EL (cell line): ENCODE measurements at regions not wholly inside any gene's neighbourhood (a gene's known extent, or its start where the extent isn't known, plus 50 kb on each side); places are given as distances from the start of the nearest gene placed in this dataset.
"Not testable (repeated sequence)": the region's sequence is repeated elsewhere in the genome, so short reads cannot be mapped to it uniquely, and the experiment has no call there.

Experiments used
- DNase-seq: peaks from one replicate; pipeline ENCODE4 v3.0.0-alpha.2; 2016

DNA sequence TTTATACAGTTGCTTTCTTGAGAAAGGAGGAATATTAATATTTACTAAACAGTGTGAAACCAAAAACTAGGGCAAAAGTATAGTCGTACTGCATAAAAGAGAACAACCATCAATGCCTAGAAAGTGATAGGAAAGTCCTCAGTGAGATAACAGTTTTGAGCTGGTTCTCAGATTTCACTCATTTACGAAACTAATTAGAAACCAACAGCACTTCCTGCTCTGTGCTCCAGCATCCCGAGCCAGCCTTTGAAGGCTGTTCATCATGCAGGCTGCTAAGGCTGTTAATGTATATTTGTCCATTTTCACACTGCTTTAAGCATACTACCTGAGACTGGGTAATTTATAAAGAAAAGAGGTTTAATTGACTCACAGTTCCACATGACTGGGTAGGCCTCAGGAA is 2039.9 kb downstream of the EFNA5 start:
- DNase-seq: no peak

DNA sequence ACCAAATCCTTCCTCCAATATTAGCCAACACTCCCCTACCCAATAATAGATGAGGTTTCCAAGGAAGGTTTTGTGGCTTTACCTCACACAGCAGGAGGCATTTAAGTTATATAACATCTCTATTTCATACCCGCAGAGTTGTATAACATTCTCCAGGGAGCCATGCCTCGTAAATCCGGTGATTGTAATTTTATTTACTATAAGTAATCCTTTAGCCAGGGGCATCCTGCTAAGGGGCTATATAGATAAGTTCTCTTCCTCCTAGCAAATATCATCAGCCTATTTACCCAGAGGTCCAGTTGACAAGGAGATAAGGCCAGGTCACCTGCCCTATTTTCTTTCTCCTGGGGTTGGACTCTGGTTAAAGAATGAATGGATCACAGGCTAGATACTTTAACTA is 2051.0 kb downstream of the EFNA5 start:
- DNase-seq: no peak

DNA sequence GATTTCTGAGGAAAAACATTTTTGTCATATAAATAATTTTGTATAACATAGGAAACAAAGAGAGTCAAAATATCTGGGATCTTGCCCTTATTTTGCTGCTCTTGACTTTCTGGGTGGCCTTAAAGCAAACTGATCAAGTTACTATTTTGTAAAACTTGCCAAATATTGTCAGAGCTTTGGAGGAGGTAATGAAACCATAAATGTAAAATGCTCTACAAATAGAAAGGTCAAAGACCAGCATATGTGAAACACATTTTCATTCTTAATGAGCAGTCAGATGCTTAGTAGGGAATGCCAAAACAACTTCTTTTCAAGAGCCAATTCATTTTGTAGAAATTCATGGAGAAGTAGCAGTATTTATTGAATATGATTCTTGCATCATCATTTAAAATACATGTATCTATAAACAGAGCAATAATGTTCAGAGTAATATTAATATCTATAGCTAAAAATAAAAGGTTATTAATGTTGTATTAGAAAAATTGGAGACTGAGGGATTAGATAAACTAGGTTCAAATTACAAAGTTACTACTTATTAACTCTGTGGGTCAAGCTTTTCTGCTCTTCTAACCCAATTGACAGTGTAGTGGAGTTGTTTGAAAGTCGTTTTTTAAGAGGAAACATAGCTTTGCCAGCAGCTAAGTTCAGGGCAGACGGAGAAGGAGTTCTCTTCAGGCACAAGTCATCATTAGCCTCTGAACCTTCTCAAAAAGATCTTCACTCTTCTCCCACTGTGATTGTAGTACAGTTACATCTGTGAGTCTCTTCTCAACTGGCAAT is 2053.1 kb downstream of the EFNA5 start:
- DNase-seq: no peak

DNA sequence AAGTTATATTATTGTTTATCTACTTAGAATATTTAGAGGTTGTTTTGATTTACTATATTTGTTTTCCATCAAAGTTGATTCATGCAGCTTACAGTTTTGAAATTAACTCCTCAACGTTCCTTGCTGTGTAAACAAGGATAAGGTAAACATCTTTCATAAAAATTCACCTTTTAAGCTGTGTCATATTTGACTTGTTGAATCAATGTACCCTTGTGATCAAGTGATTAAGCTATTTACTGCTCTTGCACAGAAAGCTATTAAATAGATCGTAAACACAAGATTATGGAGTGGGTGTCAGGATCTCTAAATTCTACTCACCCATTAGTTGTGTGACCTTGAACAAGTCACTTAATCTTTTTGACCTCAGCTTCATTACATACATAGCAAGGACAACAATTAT is 2054.0 kb upstream of the NUDT12 start:
- DNase-seq: no peak

DNA sequence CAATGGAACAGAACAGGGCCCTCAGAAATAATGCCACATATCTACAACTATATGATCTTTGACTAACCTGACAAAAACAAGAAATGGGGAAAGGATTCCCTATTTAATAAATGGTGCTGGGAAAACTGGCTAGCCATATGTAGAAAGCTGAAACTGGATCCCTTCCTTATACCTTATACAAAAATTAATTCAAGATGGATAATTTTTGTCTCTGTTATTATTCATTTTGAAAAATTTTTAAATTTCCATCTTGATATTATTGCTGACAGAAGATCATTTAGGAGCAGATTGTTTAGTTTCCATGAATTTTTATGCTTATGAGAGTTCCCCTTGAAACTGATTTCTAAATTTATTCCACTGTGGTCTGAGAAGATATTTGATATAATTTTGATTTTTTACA is 2039.8 kb upstream of the NUDT12 start:
- DNase-seq: not testable (repeated sequence)

DNA sequence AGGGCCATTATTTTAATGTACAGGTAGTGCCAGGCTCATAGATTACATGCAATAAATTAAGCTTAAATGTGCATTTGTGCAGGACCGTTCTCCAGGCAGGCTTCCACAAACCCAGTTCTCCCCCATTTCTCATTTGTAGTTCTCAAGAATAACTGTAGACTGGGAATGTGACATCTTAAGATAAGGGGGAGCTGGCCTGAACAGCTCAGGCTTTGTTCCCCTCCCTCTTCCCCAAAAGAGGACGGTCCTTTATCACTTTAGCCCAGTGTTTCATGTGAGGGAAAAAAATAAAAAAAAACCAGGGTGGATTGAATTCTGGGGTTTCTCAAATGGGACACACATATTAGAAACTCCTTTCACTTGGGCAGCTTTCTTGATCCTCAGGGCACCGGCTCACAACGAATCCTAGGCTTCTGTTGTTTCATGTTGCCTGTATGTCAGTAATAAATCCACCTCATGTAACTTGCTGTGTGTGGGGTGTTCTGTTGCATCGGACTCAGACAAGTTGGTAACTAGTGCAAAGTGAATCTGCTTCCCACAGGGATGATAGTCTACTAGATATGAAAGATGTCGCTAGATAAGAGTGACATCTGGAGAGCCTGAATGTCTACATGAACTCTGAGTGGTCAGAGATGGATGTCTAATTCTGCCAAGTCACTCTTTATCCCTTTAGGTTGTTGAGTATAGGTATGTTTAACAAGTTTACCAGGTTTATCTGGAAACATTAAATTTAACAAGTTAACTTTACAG is 2030.6 kb upstream of the NUDT12 start:
- no peak for DNase-seq

DNA sequence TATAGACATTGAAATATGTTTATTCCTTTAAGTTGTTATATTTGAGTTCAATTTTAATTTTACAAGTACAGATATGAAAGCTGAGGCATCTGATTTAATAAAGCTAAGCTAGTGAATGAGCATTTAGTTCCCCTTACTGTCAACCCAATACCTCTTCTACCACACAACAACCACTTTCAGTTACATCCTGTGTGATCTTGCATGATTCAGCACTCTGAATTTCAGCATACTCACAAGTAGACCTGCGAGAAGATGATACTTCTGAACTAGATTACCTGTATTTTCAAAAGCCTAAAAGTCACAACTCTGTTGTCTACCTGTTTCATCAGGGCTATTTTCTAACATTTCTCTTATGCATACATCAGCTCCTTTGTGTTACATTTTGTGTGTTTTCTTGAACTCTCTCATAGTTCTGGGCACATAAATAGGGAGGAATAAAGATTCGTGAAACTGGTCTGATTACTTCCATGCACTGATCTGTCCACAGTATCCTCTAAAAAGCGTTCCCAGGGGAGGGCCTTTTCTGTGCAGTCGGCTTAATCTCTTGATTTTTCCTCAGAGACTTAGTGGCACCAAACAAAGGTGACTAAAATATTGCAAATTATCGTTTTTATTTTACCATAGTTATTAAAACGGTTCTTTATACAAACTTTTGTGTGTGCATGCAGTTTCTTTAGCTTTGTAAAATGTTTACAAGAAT is 2025.5 kb upstream of the NUDT12 start:
- no peak for DNase-seq

DNA sequence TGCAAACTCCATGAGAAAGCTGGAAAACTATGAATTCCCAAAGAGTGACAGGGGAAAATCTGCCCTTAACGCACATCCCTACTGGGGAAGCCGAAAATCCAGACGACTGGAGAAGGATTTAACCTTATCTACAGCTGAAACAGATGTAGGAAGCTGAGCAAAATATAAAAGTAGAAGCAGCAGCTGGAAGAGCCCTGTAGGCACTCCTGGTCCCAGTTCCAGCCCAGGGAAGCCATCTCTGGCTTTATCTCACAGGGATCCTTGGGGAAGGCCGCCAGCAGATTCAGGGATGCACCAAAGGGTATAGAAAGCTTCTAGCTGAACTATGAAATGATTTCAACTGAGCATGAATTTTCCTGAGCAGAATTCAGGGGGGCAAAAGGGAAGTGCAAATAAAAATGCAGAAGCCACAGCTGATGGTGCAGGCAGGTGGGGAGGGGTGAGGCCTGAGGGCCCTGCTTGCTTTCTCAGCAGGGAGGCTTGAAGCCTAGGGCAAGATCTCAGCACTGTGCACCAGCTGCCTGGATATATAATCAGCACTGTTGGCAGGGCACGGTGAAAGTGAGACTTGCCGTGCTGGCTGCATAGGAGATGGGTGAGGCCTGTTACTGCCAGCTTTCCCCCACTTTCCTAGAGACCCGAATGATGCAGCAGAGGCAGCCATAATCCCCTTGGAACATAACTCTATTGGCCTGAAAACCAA is 2019.5 kb upstream of the NUDT12 start:
- no peak for DNase-seq

DNA sequence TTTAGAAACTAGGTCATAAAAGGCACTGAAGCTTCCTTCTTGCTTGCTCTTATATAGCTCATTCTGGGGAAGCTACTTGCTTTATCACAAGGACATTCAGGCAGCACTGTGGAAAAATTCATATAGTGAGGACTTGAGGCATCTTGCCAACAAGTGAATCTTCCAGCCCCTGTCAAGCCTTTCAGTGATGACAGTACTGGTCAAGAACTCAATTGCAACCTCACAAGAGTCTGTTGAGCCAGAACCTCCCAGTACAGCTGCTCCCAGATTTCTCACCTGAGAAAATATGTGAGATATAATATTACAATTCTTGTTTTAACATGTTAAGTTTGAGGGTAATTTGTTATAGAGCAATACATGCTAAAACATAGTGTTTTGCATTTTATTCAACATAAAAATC is 2011.0 kb upstream of the NUDT12 start:
- DNase-seq: no peak

DNA sequence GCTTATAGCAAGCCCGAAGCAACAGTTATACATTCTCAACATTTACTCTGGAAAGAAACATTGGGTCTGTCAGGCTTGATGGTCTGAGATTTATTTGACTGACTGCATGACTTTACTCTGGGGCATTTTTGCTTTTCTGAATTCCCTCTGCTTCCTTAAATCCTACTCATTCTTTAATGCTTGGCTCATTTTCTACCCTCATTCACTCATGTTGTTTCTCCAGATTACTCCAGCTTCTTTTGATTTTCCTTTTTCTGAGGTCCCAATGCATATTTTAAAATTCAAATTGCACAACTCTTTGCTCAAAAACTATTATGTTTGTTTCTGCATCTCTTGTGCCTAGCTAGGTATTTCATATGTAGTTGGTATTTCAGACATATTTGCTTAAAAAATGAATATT is 2002.9 kb upstream of the NUDT12 start:
- no peak for DNase-seq

DNA sequence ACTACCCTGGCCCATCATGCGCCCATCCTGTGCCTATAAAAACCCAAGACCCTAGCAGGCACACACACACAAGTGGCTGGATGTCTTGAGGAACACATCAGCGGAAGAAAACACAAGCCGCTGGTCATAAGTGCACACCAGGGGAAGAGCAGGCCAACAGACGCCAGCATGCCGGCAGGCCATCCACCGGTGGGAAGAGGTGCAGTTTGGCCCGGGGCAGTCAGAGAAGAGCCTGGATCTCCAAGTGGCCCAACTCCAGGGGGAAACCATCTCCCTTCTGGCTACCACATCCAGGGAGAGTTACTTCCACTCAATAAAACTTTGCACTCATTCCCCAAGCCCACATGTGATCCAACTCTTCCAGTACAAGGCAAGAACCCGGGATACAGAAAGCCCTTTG is 2001.3 kb upstream of the NUDT12 start:
- no peak for DNase-seq

DNA sequence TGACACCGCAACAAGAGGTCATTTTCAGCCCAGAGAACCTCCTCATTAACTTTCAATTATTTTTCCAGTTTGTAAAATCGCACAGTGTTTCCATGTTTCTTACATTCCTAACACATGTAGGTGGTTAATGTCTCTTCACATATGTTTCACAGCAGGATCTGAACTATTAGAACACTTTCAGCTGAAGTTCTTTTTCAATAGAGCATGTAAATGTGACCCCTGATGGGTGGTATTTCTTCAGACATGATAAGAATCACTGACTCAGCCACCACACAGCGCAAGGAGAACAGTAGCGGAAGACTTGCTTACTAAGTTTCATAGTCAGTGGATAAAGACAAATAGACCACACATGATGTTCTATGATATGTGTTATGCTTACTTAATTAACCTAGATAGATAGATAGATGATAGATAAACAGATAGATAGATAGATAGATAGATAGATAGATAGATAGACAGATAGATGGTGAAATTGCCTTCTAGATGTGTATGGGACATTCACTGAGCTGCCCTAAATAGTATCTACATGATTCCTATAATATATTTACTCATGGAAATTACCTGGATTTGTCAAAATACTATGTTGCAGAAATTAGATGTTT is 1992.1 kb upstream of the NUDT12 start:
- no peak for DNase-seq

DNA sequence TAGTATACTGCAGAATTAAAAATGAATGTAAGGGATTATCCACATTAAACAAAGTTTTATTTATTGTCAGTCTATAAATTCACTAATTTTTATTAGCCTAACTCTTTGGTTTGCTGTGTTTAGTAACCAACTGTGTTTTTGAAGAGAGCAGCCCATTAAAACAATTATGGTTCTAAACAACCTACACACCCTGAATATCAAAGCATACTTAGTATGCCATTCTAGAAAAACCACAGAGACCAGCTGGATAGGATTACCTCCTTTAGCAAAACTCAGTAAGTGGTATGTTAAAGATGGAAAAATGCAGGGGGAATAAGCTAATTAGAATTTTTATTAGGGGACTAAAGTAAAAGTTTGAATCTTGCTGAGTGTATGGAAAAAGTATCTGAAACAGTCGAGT is 1981.7 kb upstream of the NUDT12 start:
- no peak for DNase-seq

DNA sequence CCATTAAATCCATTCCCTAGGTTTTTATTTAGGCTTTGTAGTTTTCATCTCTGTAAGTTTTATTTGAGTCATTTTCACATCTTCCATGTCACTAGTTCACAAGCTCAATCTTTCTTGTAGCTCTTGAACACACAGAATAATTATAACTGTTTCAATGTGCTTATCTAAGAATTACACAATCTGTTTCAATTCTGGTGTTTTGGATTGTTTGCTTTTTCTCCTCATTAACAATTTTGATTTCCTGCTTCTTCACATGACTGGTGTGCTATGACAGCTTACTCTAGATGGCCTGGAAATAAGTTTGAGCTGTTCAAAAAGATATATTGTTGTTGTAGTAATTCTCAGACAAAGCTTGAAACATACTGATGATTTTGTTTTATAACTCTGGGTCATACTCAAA is 1974.1 kb upstream of the NUDT12 start:
- DNase-seq: no peak

DNA sequence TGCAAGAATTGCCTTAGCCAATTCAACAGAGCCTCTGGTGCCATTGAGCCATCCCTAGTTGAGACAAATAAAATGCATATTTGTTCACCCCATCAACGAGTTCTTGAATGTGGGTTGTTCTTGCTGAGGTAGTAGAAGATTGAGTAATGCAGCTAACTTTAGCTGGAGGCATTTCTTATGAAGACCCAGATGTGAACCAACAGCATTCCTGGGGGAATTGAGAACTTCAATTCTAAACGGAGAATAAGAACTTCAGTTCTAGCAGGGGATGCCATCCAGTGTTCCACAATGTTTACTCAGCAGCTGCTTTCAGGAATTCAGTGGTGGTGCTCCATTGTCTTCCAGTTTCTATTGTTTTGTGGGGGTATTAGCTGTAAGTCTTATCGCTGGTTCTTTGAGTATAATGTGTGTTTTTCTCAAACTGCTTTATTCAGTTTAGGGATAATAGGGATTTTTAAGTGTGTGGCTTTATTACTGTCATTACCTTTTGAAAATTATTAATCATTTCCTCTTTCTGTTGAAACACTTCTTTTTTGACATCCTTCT is 1968.2 kb upstream of the NUDT12 start:
- DNase-seq: no peak

DNA sequence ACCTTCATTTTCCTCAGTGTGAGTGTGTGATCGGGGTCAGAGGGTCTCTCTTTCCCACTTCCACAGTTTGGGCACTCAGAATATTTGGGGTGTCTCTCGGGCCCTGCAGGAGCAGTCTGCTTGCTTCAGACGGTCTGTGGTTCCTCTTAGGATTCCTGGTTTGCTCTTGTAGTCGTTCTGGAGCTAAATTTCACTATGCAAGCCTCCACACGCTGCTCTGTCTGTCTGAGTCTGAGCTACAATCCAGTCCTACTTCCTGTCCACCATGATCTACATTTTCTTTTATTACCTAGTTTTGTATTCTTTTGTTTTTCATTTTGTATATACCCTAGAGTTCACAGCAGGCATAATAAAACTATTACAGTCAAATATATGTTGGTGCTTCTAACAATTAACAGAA is 1967.3 kb upstream of the NUDT12 start:
- no peak for DNase-seq

DNA sequence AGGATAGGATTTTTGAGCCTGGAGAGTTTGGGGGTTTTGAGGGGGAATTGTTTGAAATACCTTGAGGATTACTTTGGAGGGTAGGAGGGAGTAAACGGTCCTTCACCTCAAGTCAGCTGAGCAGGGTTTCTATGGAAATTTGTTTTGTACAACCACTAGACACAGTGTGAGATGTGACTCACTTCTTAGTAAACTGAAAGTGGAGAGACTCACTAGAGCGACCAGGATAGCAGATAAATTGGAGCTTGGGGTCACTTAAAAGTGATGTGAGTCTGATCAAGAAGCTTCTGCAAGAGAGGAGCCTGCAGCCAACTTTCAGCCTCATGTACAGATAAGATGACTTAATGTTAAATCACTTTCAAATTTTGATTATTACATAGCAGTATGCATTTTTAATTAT is 1945.9 kb upstream of the NUDT12 start:
- no peak for DNase-seq

DNA sequence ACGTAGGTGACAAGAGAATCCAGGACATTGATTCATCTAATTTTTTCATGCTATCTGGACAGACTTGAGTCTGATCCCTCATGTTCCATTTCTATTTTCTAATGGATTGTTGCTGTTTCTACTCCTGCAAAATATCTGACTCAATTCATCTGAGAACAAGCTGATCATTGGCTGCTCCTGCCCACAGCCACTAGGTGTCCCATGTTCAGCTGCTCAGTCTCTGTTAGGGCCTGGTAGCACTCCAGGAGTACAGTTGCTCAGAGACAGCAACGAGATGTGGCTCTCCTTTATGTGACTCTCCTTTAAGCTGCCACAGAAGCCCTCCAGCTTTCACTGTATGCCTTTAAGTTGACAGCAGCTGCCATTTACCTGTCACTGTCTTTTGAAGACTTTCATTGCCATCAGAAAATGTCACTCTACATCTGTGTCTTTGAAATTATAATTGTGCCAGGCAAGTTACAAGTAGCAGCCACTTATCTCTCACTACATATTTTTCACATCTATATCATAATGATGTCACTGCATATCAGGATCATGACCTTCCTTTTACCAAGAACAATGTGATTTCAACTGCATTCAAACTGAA is 1944.2 kb upstream of the NUDT12 start:
- no peak for DNase-seq

DNA sequence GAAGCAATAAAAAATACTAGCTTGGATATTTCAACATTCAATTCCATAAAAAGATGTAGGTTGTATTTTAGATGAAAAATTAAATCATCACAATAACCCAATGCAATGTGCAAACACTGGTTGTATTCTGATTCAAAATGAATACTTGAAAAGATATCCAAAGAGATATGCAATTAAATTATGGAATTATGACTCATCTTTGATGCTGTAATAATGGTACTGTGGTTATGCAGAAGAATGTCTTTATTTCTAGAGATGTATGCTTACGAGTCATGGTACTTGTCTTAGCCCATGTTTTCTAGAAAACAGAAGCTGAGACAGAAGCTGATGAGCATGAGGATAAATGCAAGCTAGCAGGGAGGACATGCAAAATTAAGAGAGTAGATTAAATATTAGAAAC is 1941.4 kb upstream of the NUDT12 start:
- DNase-seq: no peak

DNA sequence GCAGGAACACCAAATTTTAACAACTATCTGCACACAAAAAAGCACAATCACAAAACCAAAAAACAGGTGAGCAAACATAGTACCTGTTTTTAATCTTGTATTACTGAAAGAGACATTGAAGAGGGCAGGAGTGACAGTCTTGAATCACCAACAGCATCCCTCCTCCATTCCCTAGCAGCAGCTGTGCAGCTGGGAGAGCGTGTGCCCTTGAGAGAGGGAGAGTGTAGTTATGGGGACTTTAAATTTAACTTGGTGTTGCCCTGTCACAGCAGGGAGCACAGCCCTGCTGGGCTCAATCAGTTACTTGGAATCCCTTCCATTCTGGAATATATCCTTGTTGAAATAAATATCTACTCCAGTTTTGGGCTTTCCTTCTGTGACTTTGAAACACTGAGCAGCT is 1938.7 kb upstream of the NUDT12 start:
- no peak for DNase-seq

DNA sequence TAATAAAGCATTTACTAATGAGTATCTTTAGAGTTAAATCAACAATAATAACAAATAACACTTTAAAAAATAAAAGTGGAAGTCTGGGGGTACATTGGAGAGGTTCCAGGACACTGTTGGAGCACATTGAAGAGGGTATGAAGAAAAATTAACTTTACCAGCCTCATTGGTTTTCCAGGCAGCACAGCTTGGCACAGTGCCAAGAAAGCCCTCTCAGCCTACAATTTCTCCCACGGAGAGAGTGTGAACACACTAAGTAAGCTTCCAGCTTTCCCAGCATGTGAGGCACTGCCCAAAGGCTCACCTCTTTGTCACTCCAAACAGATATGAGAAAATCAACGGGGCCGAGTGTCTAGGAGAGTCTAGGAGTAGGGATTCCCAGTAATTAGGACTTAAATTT is 1912.8 kb upstream of the NUDT12 start:
- no peak for DNase-seq

DNA sequence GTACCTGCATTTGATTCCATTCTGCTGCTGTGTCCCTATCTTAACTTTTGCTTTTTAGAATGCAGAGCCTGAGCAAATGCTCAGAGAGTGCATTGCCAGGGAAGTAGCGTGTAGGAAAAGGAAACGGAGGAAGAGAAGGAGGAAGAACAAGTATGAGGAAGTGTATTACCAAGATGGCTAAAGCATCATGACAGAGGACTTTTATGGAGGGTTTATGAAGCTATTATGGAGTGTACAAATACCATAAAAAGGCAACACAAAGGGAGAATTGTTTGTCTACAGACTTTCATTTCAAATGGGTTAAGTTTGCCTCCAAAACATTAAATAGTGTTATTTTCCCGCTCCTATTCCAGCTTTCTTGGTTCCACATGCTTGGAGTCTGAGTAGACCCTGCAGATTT is 1899.8 kb upstream of the NUDT12 start:
- no peak for DNase-seq
